NCI-H2227 (cell line): ENCODE measurements at regions not wholly inside any gene's neighbourhood (a gene's known extent, or its start where the extent isn't known, plus 50 kb on each side); places are given as distances from the start of the nearest gene placed in this dataset.

Experiments
- DNase-seq: peaks from one replicate; lab custom pipeline; 2025; ENCODE audit not compliant: unreplicated experiment; lab: John Stamatoyannopoulos, UW

DNA sequence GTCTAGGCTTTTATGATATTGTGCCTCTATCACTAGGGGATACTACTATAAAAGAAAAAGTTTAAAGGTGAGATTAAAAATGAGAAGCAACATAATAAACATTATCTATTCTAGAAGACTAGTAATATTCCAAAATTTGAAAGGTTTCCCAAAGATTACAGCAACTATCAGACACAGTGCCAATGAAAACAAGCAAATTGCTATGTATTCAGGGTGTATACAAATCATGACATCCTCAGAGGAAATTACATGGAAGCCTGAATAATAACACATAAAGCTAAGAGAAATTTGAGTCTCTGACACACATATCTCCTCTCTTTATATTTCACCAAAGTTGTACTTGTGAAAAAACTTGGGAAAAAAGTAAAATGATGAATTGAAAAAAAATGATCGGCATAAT lies 327.0 kb downstream of the SEC23A start:
- DNase-seq: no peak

- no peak for DNase-seq
Observed at GRCh38 chr14:38774162-38774561, 328.9 kb downstream of the SEC23A start.

DNA sequence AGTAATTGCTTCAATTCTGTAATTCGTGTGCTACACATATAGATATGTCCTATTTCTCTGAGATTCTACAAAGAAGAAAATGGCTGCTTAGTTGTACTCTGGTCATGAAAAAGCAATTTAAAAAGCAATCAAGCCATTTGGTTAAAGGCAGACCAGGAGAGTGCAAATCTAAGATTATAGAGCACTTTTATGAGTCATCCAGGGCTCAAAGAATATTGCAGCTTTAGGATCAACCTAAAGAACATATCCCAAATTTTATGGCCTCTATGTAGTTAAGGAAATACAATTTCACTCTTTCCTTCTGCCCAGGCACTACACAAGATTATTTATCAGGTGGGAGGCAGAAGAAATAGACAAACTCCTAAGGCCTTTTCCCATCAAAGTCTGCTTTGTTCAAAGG lies 332.8 kb downstream of the SEC23A start:
- no peak for DNase-seq

DNA sequence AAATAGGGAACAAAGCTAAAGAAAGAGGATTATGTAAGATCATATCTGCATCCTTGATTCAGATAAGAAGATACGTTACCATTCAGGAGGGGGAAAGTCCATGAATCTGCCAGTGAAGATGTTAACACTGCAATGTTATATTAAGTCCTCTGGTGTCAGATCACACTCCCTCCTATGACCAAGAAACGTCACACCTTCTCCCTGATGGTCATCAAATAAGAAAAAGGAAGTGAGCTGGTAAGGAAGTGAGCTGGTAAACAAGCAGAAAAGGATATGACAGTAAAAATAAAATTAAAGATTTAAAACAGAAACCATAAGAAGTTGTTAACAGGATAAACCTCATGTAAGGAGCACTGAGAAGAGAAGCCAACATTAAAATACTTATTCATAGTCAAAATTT lies 340.2 kb downstream of the SEC23A start:
- no peak for DNase-seq

DNA sequence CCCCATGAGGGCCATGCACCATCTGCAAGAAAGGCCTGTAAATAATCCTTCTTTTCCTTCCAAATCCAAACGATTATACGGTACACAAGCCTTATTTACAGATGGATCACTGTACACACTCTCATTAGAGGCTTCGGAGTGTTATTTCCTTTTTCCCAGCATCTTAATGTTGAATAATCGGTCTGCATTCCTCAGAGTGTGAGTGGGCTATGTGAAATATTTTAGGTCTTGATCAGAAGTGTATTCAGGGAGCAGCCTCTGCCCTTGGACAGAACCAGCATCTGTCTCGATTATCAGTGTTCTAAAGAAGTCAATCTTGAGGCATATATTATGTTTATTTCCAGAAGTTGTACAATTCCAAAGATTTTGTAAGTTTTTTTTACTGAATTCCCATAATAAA lies 340.6 kb downstream of the SEC23A start:
- DNase-seq: no peak

DNA sequence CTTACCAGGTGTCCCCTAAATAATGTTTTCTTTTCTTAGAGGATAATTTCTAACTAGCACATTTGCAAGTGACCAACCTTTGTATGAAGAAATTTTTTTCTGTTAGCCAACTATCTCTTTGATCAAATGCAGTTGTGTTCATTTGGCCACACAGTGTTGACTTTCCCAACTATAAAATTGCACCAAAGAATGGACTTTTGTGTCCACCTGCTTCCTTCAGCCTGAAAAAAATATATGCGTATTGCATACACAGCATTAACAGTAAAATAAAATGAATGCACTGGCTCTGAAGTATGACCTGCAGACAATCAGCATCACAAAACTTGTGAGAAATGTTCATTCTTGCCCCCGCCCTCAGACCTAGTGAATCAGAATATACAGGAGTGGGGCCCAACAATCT lies 342.0 kb downstream of the SEC23A start:
- no peak for DNase-seq

DNA sequence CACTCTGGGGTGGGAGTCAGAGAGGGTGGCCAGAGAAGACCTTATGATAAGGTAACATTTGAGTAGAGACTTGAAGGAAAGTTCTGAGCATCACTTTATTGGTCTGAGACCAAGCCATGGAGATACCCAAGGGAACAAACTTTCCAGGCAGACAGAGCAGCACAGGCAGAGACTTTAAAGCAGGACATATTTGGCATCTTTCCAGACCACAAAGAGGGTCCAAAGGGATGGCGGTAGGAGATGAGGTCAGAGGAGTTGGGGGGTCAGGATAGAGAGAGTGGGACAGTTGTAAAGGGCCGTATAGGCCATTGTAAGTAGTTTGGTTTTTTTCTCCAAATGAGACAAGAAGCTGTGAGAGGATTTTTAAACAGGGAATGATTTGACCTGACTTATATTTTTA lies 344.4 kb downstream of the SEC23A start:
- DNase-seq: no peak

- no peak for DNase-seq
Observed at GRCh38 chr14:38755036-38755435, 348.0 kb downstream of the SEC23A start.

GRCh38 chr14:38752750-38753149 lies 350.3 kb downstream of the SEC23A start:
- DNase-seq: no peak

DNA sequence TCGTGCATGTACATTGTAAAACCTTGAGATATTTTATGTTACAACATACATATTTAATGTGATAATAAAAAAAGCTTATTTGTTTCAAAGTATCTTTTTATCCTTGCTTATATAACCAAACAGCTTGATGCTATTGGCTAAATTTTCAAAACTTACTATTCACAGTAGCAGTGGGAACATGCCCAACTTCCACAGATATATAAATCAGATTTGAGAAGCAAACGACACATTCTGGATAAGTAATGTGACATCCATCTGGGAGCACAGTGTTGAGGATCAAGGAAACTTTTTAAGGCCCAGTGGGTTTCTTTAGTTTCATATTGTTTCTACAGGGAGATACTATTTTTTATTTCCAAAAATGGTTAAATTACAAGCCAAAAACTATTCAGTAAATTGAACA lies 350.7 kb downstream of the SEC23A start:
- no peak for DNase-seq

GRCh38 chr14:38751459-38751858 lies 351.6 kb downstream of the SEC23A start:
- no peak for DNase-seq

DNA sequence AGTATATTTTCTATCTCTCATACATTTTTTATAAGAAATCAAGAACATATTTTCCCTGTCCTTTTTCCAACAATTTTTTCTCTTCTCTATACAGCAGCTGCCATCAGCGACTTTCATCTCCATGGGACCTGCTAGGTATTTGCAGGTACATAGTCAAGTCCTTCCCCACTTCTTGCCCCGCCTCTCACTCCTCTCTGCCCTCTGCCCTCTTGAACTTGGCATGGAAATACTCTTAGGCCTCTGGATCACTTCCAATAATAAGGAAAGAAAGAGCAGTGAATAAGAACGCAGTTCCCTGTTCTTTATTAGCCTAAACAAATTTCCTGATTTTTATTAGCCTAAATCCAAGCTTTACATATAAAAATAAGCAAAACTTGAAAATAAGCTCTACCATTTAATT lies 353.1 kb downstream of the SEC23A start:
- DNase-seq: no peak

- no peak for DNase-seq
Observed at GRCh38 chr14:38745861-38746260, 357.2 kb downstream of the SEC23A start.

GRCh38 chr14:38743966-38744584 lies 359.0 kb downstream of the SEC23A start:
- DNase-seq: no peak

GRCh38 chr14:38737686-38738407 lies 365.2 kb downstream of the SEC23A start:
- DNase-seq: peak; percentile 3

DNA sequence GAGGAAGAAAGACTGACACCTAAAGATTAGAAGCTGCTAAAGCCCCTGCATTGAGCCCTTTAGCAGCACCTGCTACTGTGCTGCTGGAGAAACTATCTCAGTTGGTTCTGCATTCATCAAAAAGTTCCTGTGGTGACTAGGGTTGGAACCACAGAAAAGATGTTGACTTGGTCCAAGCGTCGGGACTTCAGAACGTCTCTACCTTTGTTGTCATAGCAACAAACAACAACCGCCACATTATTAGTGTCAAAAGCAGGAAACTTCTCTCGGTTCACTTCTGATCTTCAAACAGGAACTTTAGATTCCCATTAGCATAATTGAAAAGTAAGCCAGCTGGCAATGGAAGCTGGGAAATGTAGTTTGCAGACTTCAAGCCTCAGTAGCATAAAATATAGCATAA lies 368.0 kb downstream of the SEC23A start:
- DNase-seq: no peak

DNA sequence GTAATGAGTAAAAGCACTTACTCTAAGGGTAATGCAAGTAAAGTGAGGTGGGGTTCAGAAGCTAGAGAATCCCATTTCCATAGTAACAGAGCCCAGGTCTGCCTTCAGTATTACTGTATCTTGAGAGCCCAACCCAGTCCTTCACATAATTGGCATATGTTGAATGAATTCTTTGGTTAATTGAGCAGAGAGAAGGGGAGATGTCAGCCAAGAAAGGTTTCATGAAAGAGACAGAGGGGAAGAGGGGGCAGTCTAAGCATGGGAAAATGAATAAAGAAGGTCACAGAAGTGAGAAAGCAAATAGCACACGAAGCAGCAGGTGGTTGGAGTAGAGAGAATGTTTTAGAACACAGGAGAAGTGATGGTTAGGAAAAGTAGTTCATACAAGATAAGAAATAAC lies 371.1 kb downstream of the SEC23A start:
- DNase-seq: no peak

DNA sequence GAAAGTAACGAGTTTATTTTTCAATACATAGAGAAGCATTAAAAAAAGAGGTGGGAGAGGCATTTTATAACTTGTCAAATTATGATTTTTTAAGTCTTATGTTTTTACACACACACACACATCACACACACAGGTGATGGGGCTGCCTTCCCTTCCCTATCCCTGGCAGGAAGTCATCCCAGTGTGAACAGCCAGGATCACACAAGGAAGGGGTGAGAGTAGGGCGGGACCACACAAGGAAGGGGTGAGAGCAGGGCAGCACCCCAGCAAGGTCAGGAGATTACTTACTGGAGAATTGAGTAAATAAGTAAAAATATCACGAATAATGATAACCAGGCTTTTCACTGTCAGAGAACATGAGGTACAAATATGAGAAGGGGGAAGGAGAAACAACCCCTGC lies 372.6 kb downstream of the SEC23A start:
- DNase-seq: no peak

DNA sequence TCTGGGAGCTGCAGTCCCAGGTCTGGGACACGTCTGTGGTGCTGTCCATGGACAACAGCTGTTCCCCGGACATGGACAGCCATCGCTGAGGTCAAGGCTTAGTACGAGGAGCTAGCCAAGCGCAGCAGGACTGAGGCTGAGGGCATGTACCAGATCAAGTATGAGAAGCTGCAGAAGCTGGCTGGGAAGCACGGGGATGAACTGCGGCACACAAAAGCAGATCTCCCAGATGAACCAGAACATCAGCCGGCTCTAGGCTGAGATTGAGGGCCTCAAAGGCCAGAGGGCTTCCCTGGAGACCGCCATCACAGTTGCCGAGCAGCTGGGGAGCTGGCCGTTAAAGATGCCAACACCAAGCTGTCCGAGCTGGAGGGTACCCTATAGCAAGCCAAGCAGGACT lies 375.3 kb downstream of the SEC23A start:
- no peak for DNase-seq

DNA sequence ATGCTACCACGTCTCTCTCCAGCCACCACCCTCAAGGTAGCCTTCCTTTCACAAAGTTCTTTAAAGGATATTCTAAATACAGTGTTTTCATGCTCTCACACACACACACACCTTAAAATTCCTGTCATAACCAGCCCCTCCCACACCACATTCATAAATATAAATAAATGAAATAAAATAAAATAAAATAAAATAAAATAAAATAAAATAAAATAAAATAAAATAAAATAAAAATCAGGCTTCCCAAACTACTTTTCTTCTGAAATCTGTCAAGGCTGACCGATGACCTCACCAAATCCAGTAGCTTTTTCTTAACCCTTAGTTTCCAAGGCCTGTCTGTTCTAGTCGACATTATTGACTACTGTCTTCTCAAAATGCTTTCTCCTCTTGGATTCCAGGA lies 378.4 kb downstream of the SEC23A start:
- DNase-seq: no peak

- no peak for DNase-seq
Observed at GRCh38 chr14:38723959-38724358, 379.1 kb downstream of the SEC23A start.

- DNase-seq: no peak
Observed at GRCh38 chr14:38723277-38723676, 379.8 kb downstream of the SEC23A start.

DNA sequence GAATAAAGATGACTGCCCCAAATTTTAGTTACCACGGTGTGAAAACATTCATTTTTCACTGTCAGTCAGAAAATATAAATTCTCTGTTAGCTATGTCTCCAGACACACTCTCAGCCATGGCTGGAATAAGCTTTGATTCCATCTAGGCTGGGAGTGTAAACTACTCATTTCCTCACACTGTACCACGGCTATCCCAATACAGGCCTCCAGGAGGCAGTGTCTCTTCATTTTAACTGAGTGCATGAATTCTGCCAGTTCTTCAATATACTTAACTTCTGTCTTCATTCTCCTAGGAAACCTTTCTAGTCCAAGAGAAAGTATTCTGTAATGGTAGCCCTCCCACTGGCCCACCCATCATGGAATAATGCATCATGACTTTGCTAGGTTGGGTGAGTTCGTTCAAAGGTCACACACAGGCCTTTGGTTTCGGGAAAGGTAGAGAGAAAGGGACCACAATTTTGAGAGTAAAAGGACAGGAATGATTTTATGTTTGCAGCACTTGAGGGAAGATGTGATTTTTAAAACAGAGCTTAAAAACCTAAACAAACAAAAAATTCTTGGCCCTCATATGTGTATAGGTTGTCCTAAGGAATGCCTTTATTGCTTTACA lies 381.1 kb downstream of the SEC23A start:
- DNase-seq: peak; percentile 58
